HG03521 (cell line): ENCODE measurements at regions not wholly inside any gene's neighbourhood (a gene's known extent, or its start where the extent isn't known, plus 50 kb on each side); places are given as distances from the start of the nearest gene placed in this dataset.

ENCODE experiments used
- ATAC-seq: cut with Tn5 transposase; IDR thresholded peaks from one replicate; pipeline ENCODE4 v1.9.1; 2021; ENCODE audit warnings: mild to moderate bottlenecking, moderate library complexity; ENCODE audit not compliant: unreplicated experiment

GRCh38 chr11:10622108-10622507 is 53.6 kb upstream of the LYVE1 start:
- no peak for ATAC-seq

GRCh38 chr11:10619131-10619680 is 50.7 kb upstream of the LYVE1 start:
- no peak for ATAC-seq

- no peak for ATAC-seq
Observed at GRCh38 chr11:10618490-10618889, 50.0 kb upstream of the LYVE1 start.
